Liver (tissue), 8 donors: ENCODE measurements at regions not wholly inside any gene's neighbourhood (a gene's known extent, or its start where the extent isn't known, plus 50 kb on each side); places are given as distances from the start of the nearest gene placed in this dataset.
"Not testable (repeated sequence)": the region's sequence is repeated elsewhere in the genome, so short reads cannot be mapped to it uniquely, and the experiment has no call there.

Experiments used
- DNase-seq: peaks from one replicate; pipeline ENCODE4 v3.0.0-alpha.2; 2017; ENCODE audit warnings: low spot score
- H3K27ac ChIP-seq, 2 donors: one replicate each; pipeline ENCODE4 v1.7.0; 2013; ENCODE audit warnings: inconsistent platforms in 2 of 2, low read length in 2 of 2, control low read depth in 1 of 2, low read depth in 1 of 2, mild to moderate bottlenecking in 1 of 2
- H3K27me3 ChIP-seq, 4 donors: one replicate each; pipeline versions ENCODE4 v1.6.1 to v1.7.0; 2013; ENCODE audit warnings: low read length in 3 of 4, inconsistent platforms in 1 of 4, mild to moderate bottlenecking in 1 of 4, moderate library complexity in 1 of 4; ENCODE audit not compliant: control insufficient read depth in 4 of 4, insufficient read depth in 4 of 4
- H3K36me3 ChIP-seq, 4 donors: one replicate each; pipeline versions ENCODE4 v1.6.1 to v1.7.0; 2013; ENCODE audit warnings: low read length in 3 of 4, mild to moderate bottlenecking in 3 of 4, low read depth in 1 of 4, moderate library complexity in 1 of 4; ENCODE audit not compliant: control insufficient read depth in 4 of 4, insufficient read depth in 3 of 4
- H3K4me1 ChIP-seq, 4 donors: one replicate each; pipeline versions ENCODE4 v1.6.1 to v1.7.0; 2013; ENCODE audit warnings: low read length in 3 of 4, mild to moderate bottlenecking in 3 of 4, moderate library complexity in 1 of 4; ENCODE audit not compliant: control insufficient read depth in 4 of 4, insufficient read depth in 4 of 4
- H3K4me3 ChIP-seq, 3 donors: one replicate each; pipeline versions ENCODE4 v1.6.1 to v1.7.0; 2013; ENCODE audit warnings: low read length in 3 of 3, control low read depth in 1 of 3, low read depth in 1 of 3, mild to moderate bottlenecking in 1 of 3
- H3K9ac ChIP-seq, 2 donors: one replicate each; pipeline ENCODE4 v1.7.0; 2013; ENCODE audit warnings: low read length in 2 of 2, mild to moderate bottlenecking in 2 of 2, moderate library complexity in 2 of 2, control low read depth in 1 of 2, low read depth in 1 of 2
- H3K9me3 ChIP-seq, 4 donors: one replicate each; pipeline versions ENCODE4 v1.6.1 to v1.7.0; 2013; ENCODE audit warnings: low read length in 3 of 4; ENCODE audit not compliant: control insufficient read depth in 4 of 4
- EGR1 ChIP-seq, 2 donors: IDR thresholded peaks; 2 replicates each; pipeline ENCODE4 v1.6.1; 2016 to 2018; ENCODE audit warnings: antibody characterized with exemption in 2 of 2, low read depth in 2 of 2
- FOXA1 ChIP-seq: IDR thresholded peaks from 2 replicates; pipeline ENCODE4 v1.6.1; 2016; ENCODE audit warnings: antibody characterized with exemption
- GABPA ChIP-seq, 2 donors: IDR thresholded peaks in 1 of 2; conservative IDR thresholded peaks in 1 of 2; 2 replicates each; pipeline ENCODE4 v1.6.1; 2016; ENCODE audit warnings: antibody characterized with exemption in 2 of 2, mild to moderate bottlenecking in 1 of 2, moderate library complexity in 1 of 2
- HNF4A ChIP-seq, 2 donors: conservative IDR thresholded peaks; 2 replicates each; pipeline ENCODE4 v1.6.1; 2016; ENCODE audit warnings: antibody characterized with exemption in 2 of 2, mild to moderate bottlenecking in 2 of 2
- RAD21 ChIP-seq, 2 donors: IDR thresholded peaks; 2 replicates each; pipeline ENCODE4 v1.6.1; 2016; ENCODE audit warnings: antibody characterized with exemption in 2 of 2, mild to moderate bottlenecking in 2 of 2
- RXRA ChIP-seq, 2 donors: IDR thresholded peaks; 2 replicates each; pipeline ENCODE4 v1.6.1; 2017 to 2018; ENCODE audit warnings: antibody characterized with exemption in 2 of 2, mild to moderate bottlenecking in 1 of 2
- SP1 ChIP-seq: IDR thresholded peaks from 2 replicates; pipeline ENCODE4 v1.6.1; 2018; ENCODE audit warnings: antibody characterized with exemption, mild to moderate bottlenecking
- TAF1 ChIP-seq: conservative IDR thresholded peaks from 2 replicates; pipeline ENCODE4 v1.6.1; 2016; ENCODE audit warnings: antibody characterized with exemption, mild to moderate bottlenecking
- YY1 ChIP-seq: IDR thresholded peaks from 2 replicates; pipeline ENCODE4 v1.6.1; 2016; ENCODE audit warnings: antibody characterized with exemption, mild to moderate bottlenecking
- WGBS: extraction: QIAGEN DNeasy Blood & Tissue Kit; methylation state at CpG from one replicate; pipeline ENCODE4 v1.1.7; 2013; 5-methylcytosine and 5-hydroxymethylcytosine counted together
- TF ChIP-seq, protein P1 (sequence below): IDR thresholded peaks from 2 replicates; pipeline ENCODE4 v1.6.1; 2016; ENCODE audit warnings: antibody characterized with exemption
- TF ChIP-seq, protein P2 (sequence below): IDR thresholded peaks from 2 replicates; pipeline ENCODE4 v1.6.1; 2016; ENCODE audit warnings: antibody characterized with exemption
- TF ChIP-seq, protein P3 (sequence below): fragments of 150-350 bp; IDR thresholded peaks from 2 replicates; pipeline ENCODE4 v1.5.1; 2017; ENCODE audit warnings: improper control_type of control experiment, low read depth, low read length; ENCODE audit not compliant: missing input control
- TF ChIP-seq, protein P4 (sequence below): IDR thresholded peaks from 2 replicates; pipeline ENCODE4 v1.6.1; 2016; ENCODE audit warnings: antibody characterized with exemption, mild to moderate bottlenecking
- donor health status: healthy.
- donor health status: healthy.
- donor health status: healthy.
- donor health status: healthy.
- donor health status: healthy.

DNA sequence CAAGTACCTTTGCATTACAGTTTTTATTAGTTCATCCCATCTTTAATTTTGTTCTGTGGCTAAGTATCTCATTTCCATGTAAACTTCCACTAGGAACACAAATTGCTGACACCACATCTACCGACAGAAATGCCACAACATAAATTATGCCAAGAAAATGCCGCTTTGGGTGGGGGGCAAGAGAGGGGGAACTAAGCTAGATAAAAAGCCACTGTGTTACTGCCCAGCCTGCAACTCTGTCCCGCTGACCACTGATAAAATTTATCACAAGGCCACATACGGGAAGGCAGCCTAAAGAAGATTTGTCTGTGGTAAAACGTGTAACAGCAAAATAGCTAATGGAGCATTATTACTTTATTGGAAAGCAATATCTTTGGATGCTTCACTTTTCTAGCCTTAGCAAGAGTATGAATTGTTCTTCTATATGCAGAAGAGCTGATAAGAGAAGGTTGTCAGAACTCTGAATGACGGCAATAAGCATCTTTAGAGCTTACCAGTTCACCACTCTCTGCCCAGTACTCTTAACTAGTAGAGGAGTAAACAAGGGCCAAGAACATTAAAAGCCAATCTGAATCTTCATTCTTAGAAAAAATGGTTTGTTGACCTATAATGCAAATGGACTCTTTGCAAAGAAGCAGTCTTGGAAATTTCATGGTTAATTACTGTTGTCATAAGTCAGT is 172.2 kb upstream of the MEF2C start (continued):
- TF ChIP-seq FOXA1 (no peak), RXRA (IDR thresholded peaks at IDR 0.05) (no peak), RAD21 (IDR thresholded peaks at IDR 0.05) (no peak), GABPA (IDR thresholded peaks at IDR 0.05 in 1 of 2, conservative IDR thresholded peaks at IDR 0.05 in 1 of 2) (no peak), TAF1 (no peak)
- TF ChIP-seq, protein P1, sequence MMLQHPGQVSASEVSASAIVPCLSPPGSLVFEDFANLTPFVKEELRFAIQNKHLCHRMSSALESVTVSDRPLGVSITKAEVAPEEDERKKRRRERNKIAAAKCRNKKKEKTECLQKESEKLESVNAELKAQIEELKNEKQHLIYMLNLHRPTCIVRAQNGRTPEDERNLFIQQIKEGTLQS: no peak
- TF ChIP-seq, protein P2, sequence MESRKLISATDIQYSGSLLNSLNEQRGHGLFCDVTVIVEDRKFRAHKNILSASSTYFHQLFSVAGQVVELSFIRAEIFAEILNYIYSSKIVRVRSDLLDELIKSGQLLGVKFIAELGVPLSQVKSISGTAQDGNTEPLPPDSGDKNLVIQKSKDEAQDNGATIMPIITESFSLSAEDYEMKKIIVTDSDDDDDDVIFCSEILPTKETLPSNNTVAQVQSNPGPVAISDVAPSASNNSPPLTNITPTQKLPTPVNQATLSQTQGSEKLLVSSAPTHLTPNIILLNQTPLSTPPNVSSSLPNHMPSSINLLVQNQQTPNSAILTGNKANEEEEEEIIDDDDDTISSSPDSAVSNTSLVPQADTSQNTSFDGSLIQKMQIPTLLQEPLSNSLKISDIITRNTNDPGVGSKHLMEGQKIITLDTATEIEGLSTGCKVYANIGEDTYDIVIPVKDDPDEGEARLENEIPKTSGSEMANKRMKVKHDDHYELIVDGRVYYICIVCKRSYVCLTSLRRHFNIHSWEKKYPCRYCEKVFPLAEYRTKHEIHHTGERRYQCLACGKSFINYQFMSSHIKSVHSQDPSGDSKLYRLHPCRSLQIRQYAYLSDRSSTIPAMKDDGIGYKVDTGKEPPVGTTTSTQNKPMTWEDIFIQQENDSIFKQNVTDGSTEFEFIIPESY: no peak

DNA sequence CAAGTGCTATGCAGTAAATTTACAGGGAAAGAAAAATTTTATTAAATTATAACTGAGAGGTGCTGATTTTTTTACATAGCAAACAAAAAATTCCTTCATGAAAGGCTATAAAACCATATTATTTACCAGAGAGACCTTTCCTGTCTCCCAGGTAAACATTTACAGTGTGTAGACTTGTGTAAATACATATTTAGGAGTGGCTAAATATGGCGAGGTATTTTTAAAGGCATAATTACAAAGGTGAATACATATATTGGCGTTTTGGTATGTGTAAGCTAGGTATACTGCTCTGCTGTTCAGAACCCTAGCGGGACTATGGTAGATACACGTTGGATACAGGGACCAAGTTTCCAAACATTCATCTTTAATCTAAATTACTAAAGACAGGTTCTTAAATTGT is 170.6 kb upstream of the MEF2C start:
- DNase-seq: no peak
- H3K27me3 ChIP-seq: no peaks in the 10 kb centered on the region
- H3K4me3 ChIP-seq: no peak overlapping the region
- H3K36me3 ChIP-seq: no peaks in the 10 kb centered on the region
- no peaks in the 10 kb centered on the region for H3K4me1 ChIP-seq
- 72% methylated on average over 4 of the region's 4 CpGs for WGBS
- H3K9ac ChIP-seq: no peak overlapping the region
- TF ChIP-seq, protein P3, sequence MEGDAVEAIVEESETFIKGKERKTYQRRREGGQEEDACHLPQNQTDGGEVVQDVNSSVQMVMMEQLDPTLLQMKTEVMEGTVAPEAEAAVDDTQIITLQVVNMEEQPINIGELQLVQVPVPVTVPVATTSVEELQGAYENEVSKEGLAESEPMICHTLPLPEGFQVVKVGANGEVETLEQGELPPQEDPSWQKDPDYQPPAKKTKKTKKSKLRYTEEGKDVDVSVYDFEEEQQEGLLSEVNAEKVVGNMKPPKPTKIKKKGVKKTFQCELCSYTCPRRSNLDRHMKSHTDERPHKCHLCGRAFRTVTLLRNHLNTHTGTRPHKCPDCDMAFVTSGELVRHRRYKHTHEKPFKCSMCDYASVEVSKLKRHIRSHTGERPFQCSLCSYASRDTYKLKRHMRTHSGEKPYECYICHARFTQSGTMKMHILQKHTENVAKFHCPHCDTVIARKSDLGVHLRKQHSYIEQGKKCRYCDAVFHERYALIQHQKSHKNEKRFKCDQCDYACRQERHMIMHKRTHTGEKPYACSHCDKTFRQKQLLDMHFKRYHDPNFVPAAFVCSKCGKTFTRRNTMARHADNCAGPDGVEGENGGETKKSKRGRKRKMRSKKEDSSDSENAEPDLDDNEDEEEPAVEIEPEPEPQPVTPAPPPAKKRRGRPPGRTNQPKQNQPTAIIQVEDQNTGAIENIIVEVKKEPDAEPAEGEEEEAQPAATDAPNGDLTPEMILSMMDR: no peak
- no peak for TF ChIP-seq TAF1
- TF ChIP-seq, protein P4, sequence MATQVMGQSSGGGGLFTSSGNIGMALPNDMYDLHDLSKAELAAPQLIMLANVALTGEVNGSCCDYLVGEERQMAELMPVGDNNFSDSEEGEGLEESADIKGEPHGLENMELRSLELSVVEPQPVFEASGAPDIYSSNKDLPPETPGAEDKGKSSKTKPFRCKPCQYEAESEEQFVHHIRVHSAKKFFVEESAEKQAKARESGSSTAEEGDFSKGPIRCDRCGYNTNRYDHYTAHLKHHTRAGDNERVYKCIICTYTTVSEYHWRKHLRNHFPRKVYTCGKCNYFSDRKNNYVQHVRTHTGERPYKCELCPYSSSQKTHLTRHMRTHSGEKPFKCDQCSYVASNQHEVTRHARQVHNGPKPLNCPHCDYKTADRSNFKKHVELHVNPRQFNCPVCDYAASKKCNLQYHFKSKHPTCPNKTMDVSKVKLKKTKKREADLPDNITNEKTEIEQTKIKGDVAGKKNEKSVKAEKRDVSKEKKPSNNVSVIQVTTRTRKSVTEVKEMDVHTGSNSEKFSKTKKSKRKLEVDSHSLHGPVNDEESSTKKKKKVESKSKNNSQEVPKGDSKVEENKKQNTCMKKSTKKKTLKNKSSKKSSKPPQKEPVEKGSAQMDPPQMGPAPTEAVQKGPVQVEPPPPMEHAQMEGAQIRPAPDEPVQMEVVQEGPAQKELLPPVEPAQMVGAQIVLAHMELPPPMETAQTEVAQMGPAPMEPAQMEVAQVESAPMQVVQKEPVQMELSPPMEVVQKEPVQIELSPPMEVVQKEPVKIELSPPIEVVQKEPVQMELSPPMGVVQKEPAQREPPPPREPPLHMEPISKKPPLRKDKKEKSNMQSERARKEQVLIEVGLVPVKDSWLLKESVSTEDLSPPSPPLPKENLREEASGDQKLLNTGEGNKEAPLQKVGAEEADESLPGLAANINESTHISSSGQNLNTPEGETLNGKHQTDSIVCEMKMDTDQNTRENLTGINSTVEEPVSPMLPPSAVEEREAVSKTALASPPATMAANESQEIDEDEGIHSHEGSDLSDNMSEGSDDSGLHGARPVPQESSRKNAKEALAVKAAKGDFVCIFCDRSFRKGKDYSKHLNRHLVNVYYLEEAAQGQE: no peak
- TF ChIP-seq HNF4A (conservative IDR thresholded peaks at IDR 0.05): no peak
- TF ChIP-seq, protein P1: no peak
- no peak for TF ChIP-seq RXRA (IDR thresholded peaks at IDR 0.05)
- TF ChIP-seq EGR1 (IDR thresholded peaks at IDR 0.05; ENCODE audit: low read depth in 2 of 2): no peak
- no peak for TF ChIP-seq YY1
- TF ChIP-seq FOXA1: no peak
- TF ChIP-seq GABPA (IDR thresholded peaks at IDR 0.05 in 1 of 2, conservative IDR thresholded peaks at IDR 0.05 in 1 of 2): no peak
- TF ChIP-seq, protein P2: no peak
- TF ChIP-seq SP1: no peak
- H3K27ac ChIP-seq: no peak overlapping the region
- peaks cover 0 to 3% (median 1%) of the 10 kb centered on the region in 4 donors for H3K9me3 ChIP-seq

DNA sequence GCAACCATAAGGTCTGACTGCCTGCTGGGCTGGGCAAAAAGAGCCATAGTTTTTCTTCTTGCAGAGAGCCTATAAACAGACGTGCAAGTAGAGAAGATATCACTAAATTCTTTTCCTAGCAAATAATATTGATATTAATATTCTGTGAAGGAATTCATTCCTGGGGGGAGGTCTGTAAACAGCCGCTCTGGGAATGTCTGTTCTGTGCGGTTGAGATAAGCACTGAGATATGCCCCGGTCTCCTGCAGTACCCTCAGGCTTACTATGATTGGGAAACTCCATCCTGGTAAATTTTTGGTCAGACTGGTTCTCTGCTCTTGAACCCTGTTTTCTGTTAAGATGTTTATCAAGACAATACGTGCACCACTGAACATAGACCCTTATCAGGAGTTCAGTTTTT is 167.1 kb upstream of the MEF2C start:
- not testable (repeated sequence) for H3K4me1 ChIP-seq, H3K27ac ChIP-seq, H3K27me3 ChIP-seq, H3K9ac ChIP-seq, H3K9me3 ChIP-seq, H3K4me3 ChIP-seq, H3K36me3 ChIP-seq, DNase-seq
- WGBS: 86% methylated on average over 5 of the region's 5 CpGs
